ENCODE measurements at regions not wholly inside any gene's neighbourhood (a gene's known extent, or its start where the extent isn't known, plus 50 kb on each side); places are given as distances from the start of the nearest gene placed in this dataset.
"Not testable (repeated sequence)": the region's sequence is repeated elsewhere in the genome, so short reads cannot be mapped to it uniquely, and the experiment has no call there.

DNA sequence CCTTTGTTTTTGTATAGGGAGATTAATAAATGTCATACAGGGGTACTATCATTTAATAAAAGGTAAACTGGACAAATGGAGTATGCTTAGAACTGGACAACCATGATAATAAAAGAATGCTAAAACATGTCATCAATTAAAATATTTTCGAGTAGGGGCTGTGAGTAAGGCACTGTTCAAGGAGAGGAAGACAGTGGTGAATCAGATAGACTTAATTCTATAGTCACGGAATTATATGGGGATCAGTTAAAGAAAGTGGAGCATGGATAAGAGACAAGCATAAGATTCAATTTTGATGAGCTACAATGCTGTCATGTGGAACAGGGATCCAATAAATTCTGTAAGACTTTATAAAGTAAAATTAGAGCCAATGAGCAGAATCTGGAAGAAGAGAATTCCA, 104.5 kb downstream of the HMHB1 start:
- intact Hi-C loops (cut with micrococcal nuclease) = no loop called here
- DNase-seq = no peak
- Mint-ChIP-seq H3K4me1 (ENCODE audit: low read depth) (no peaks in the 10 kb centered on the region), H3K36me3 (no peaks in the 10 kb centered on the region), H3K27me3 (peaks cover 12% of the 10 kb centered on the region), H3K4me3 (no peak overlapping the region), H3K27ac (no peak overlapping the region), H3K9me3 (no peaks in the 10 kb centered on the region)
- ChIA-PET CTCF (interaction anchor here (1.1 to 1.3 kb wide), 2 partner anchors 16 to 275 kb away, joined by 3 read pairs; no protein-coding TSS in a partner anchor), POLR2A (no interaction called here)

DNA sequence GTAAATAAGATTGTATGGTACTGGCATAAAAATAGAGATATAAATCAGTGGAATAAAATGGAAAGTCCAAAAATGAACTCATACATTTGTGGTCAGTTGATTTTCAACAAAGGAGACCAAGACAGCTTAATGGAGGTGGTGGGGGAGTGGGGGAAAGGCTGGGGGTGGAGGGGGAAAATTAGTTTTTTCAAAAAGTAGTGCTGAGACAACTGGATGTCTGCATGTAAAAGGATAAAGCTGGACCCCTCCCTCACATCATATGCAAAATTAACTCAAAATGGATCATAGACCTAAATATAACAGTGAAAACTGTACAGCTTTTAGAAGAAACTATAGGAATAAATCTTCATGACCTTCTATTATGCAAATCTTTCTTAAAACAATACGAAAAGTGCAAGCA, 107.0 kb downstream of the HMHB1 start:
- CTCF ChIA-PET = no interaction called here
- H3K27ac Mint-ChIP-seq = no peak overlapping the region
- no peak for DNase-seq
- no peak overlapping the region for H3K4me3 Mint-ChIP-seq
- H3K9me3 Mint-ChIP-seq = no peaks in the 10 kb centered on the region
- H3K27me3 Mint-ChIP-seq = peaks cover 6% of the 10 kb centered on the region
- no peaks in the 10 kb centered on the region for H3K36me3 Mint-ChIP-seq
- POLR2A ChIA-PET = no interaction called here
- intact Hi-C loops (cut with micrococcal nuclease) = no loop called here
- peaks cover 6% of the 10 kb centered on the region for H3K4me1 Mint-ChIP-seq (ENCODE audit: low read depth)

DNA sequence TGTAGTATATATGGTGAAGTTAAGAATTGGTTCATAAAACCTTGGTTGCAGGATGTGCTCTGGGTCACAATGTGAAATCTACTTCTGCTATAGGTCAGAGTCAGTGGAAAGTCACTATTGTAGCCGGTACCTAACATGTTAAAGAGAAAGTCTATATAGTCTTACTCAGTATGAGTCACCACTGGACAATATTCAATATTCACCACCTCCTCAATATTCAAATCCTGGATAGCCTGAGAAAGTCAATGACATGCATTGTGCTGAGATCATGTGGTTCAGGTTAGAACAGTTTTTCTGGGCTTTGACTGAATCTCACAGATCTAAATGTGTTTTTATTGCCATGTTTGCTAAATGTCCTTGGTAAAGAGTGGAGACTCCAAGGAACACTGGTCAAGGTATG, 108.8 kb downstream of the HMHB1 start:
- Mint-ChIP-seq H3K4me1 (ENCODE audit: low read depth) (peaks cover 9% of the 10 kb centered on the region), H3K36me3 (no peaks in the 10 kb centered on the region), H3K4me3 (no peak overlapping the region), H3K27ac (no peak overlapping the region), H3K27me3 (no peaks in the 10 kb centered on the region), H3K9me3 (no peaks in the 10 kb centered on the region)
- intact Hi-C loops (cut with micrococcal nuclease) = loop anchor here (5.0 kb wide), 1 partner anchor 272 kb away; no protein-coding TSS in a partner anchor
- CTCF ChIA-PET = no interaction called here
- POLR2A ChIA-PET = no interaction called here
- DNase-seq = no peak

DNA sequence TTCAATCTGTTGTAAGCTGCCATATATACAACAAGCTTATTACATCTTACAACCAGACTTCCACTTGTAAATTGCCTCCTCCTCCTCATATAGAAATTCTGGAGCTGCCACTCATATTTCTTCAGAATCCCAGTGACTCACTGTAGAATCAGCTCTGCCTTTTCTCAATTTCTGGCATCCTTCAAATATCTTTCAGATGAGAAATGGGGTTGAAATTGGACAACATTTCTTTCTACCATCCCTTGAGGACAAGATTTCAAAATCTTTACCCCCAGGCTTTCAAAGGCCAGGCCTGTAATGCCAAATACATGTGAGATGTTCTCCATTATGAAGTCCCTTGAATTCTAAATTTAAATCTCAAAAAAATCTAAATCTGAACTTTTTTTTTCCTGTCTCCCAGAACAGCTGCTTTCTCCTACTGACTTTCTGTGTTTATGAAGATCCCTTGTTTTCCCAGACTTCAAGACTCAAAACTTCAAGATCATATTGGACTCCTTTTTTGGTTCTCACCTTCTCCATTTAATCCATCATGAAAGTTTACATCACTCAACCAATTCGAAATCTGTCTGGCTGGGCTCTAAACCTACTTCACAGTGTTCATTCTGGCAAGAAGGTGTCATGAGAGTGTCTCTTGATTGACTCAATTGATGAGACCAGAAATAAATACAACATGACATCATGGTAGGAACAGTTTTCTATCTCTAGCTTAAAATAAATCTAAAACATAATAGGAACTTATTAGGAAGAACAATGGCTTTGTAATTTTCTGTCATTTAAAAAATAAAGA, 109.8 kb downstream of the HMHB1 start:
- Mint-ChIP-seq H3K36me3 (no peaks in the 10 kb centered on the region), H3K27ac (no peak overlapping the region), H3K27me3 (no peaks in the 10 kb centered on the region), H3K4me3 (no peak overlapping the region), H3K4me1 (ENCODE audit: low read depth) (peaks cover 9% of the 10 kb centered on the region), H3K9me3 (no peaks in the 10 kb centered on the region)
- CTCF ChIA-PET = no interaction called here
- intact Hi-C loops (cut with micrococcal nuclease) = loop anchor here (5.0 kb wide), 1 partner anchor 271 kb away; no protein-coding TSS in a partner anchor
- POLR2A ChIA-PET = no interaction called here
- DNase-seq = no peak

DNA sequence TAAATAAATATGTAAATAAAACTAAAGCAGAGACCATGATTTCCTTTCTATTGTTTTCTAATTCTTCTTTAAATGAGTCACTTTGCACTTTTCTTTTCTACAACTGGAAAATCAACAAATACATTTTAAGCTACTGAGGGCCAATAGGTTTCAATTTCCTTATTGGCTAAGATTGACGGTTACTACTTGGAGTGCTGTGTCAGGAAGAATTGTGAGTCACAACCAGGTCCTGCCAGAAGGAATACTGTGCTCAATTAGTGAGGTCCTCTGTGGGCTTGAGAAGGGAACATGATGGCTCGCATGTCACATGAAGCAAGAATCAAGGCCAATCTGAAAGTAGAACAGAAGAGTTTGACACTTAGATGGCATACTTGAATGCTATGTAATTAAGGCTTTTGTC, 110.8 kb downstream of the HMHB1 start:
- intact Hi-C loops (cut with micrococcal nuclease) = loop anchor here (5.0 kb wide), 1 partner anchor 270 kb away; no protein-coding TSS in a partner anchor
- POLR2A ChIA-PET = no interaction called here

DNA sequence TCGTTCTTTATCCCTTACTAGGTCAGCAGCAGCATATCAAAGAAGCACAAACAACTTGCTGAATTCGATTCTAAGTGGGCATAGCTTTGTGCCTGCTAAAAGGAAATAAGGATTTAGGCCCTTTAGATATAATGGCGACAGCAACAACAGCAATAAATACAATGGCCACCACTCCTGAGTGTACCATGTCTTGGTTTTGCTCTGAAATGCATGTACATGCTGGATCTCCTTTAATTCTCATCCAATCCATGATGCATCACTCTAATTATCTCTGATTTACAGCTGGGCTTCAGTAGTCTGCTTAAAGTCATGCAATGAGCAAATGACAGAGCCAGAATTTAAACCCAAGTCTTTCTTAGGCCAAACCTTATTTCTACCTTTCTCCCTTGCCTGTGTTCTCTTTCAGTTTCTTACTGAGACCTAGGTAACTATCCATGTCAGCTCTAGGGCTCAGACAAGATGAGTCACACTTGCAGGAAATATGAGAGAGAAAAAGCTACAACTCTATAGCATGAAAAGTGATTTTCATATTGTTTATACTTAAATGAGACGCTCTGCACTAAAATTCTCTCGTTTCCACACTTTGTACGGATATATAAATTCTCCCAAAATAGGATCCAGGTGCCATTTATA, 111.8 kb downstream of the HMHB1 start:
- CTCF ChIA-PET = no interaction called here
- POLR2A ChIA-PET = no interaction called here
- no peak overlapping the region for H3K27ac Mint-ChIP-seq
- H3K36me3 Mint-ChIP-seq = no peaks in the 10 kb centered on the region
- H3K4me1 Mint-ChIP-seq (ENCODE audit: low read depth) = peaks cover 9% of the 10 kb centered on the region
- H3K9me3 Mint-ChIP-seq = no peaks in the 10 kb centered on the region
- H3K4me3 Mint-ChIP-seq = no peak overlapping the region
- intact Hi-C loops (cut with micrococcal nuclease) = loop anchor here (5.0 kb wide), 1 partner anchor 269 kb away; no protein-coding TSS in a partner anchor
- no peaks in the 10 kb centered on the region for H3K27me3 Mint-ChIP-seq
- no peak for DNase-seq

More for the DNA sequence above, 110.8 kb downstream of the HMHB1 start:
- CTCF ChIA-PET = no interaction called here
- no peaks in the 10 kb centered on the region for H3K36me3 Mint-ChIP-seq
- H3K4me3 Mint-ChIP-seq = no peak overlapping the region
- no peaks in the 10 kb centered on the region for H3K9me3 Mint-ChIP-seq
- no peak overlapping the region for H3K27ac Mint-ChIP-seq
- DNase-seq = no peak
- peaks cover 9% of the 10 kb centered on the region for H3K4me1 Mint-ChIP-seq (ENCODE audit: low read depth)
- no peaks in the 10 kb centered on the region for H3K27me3 Mint-ChIP-seq

DNA sequence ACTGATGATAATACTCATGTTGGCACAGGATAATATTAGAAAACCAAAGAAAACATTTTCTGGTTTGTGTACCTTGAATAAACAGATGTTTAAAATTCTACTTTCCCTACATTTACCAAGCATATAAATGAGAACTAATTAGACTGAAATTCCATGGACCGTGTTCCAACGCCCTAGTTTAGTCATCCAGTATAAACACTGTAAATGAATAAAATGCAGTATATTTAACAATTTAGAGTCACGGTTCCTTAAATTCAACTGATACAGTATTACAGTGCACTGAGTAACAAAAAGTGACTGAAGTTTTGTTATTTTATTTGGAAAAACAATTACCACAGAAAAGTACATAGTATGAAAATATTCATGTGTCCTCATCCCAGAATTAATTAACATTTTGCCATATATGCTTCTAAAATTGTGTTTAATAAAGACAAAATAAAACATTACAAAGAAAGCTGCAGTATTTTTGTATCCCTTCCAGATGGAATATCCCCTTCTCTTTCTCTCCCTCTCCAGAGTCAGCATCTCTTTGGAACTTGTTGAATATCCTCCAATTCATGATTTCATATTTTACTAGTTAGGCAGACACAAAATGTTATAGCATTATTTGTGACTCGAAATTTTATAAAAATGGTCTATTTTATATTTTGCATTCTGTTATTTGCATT, 112.5 kb downstream of the HMHB1 start:
- ChIA-PET CTCF (no interaction called here), POLR2A (no interaction called here)
- Mint-ChIP-seq H3K36me3 (no peaks in the 10 kb centered on the region), H3K4me3 (no peak overlapping the region), H3K4me1 (ENCODE audit: low read depth) (peaks cover 9% of the 10 kb centered on the region), H3K9me3 (no peaks in the 10 kb centered on the region), H3K27ac (no peak overlapping the region), H3K27me3 (no peaks in the 10 kb centered on the region)
- DNase-seq = no peak
- intact Hi-C loops (cut with micrococcal nuclease) = loop anchor here (5.0 kb wide), 1 partner anchor 268 kb away; no protein-coding TSS in a partner anchor

DNA sequence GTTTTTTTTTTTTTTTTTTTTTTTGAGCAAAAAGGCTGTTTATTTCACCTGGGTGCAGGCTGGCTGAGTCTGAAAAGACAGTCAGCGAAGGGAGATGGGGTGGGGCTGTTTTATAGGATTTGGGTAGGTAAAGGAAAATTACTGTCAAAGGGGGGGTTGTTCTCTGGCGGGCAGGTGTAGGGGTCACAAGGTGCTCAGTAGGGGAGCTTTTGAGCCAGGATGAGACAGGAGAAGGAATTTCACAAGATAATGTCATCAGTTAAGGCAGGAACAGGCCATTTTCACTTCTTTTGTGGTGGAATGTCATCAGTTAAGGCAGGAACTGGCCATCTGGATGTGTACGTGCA, 113.0 kb downstream of the HMHB1 start:
- H3K27me3 Mint-ChIP-seq; H3K9me3 Mint-ChIP-seq; POLR2A ChIA-PET; H3K27ac Mint-ChIP-seq; CTCF ChIA-PET; H3K4me3 Mint-ChIP-seq; DNase-seq; H3K36me3 Mint-ChIP-seq; H3K4me1 Mint-ChIP-seq (ENCODE audit: low read depth): not testable (repeated sequence)
- intact Hi-C loops (cut with micrococcal nuclease) = loop anchor here (5.0 kb wide), 1 partner anchor 267 kb away; no protein-coding TSS in a partner anchor

DNA sequence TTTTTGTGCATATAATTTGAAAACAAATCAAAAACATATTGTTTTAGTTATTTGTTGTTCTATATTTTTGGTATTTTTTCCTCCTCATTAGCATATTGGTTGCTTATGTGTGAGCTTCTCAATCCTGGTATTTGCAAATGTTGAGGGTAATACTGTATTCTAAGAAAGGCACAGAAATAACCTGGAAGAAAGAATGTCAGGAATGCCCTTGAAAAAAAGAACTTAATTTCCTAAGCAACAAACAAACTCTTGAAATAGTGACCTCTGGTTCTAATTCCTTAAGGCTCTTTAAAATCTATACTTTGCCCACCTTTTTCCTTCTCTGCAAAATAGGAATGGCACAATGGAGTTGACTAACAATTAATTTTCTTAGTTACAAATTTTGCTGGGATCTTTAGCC, 117.5 kb downstream of the HMHB1 start:
- CTCF ChIA-PET = no interaction called here
- POLR2A ChIA-PET = no interaction called here
- intact Hi-C loops (cut with micrococcal nuclease) = no loop called here
- H3K4me3 Mint-ChIP-seq = no peak overlapping the region
- H3K9me3 Mint-ChIP-seq = peaks cover 8% of the 10 kb centered on the region
- peaks cover 3% of the 10 kb centered on the region for H3K36me3 Mint-ChIP-seq
- DNase-seq = no peak
- no peaks in the 10 kb centered on the region for H3K27me3 Mint-ChIP-seq
- H3K27ac Mint-ChIP-seq = no peak overlapping the region
- H3K4me1 Mint-ChIP-seq (ENCODE audit: low read depth) = no peaks in the 10 kb centered on the region

DNA sequence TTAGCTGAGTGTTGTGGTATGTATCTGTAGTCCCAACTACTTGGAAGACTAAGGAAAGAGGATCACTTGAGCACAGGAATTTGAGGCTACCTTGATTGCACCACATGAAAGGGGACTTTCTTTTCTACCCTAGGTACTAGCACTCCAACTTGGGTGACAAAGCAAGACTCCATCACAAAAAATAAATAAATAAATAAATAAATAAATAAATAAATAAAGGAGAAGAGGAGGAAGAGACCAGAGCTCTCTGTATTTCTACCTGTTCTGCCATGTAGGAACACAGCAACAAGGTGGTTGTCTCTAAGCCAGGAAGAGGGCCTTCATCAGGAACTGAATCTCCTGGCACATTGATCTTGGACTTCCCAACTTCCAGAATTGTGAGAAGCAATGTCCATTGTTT, 118.6 kb downstream of the HMHB1 start:
- Mint-ChIP-seq H3K9me3 (peaks cover 16% of the 10 kb centered on the region), H3K4me1 (ENCODE audit: low read depth) (no peaks in the 10 kb centered on the region), H3K27ac (no peak overlapping the region), H3K36me3 (peaks cover 5% of the 10 kb centered on the region), H3K4me3 (no peak overlapping the region), H3K27me3 (no peaks in the 10 kb centered on the region)
- POLR2A ChIA-PET = no interaction called here
- no peak for DNase-seq
- CTCF ChIA-PET = interaction anchor here (0.7 kb wide), 1 partner anchor 74 kb away, joined by 3 read pairs; no protein-coding TSS in a partner anchor
- intact Hi-C loops (cut with micrococcal nuclease) = no loop called here

DNA sequence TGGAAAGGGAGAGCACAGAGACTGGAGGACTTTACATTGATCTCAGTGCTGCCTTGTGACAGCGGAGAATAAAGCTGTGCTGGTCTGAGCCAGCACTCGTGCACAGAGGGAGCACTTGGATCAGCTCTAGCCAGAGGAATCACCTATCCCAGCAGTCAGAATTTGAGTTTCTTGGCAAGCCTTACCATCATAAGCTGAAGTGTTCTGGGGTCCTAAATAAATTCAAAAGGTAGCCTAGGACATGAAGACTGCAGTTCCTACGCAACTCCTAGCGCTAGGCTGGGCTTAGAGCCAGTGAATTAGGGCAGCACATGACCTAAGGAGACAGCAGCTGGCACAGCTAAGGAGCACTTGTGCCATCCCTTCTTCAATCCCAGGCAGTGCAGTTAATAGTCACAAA, 119.5 kb downstream of the HMHB1 start:
- ChIA-PET POLR2A (no interaction called here), CTCF (no interaction called here)
- intact Hi-C loops (cut with micrococcal nuclease) = no loop called here
- no peaks in the 10 kb centered on the region for H3K27me3 Mint-ChIP-seq
- H3K36me3 Mint-ChIP-seq = peaks cover 5% of the 10 kb centered on the region
- no peak overlapping the region for H3K4me3 Mint-ChIP-seq
- peaks cover 18% of the 10 kb centered on the region for H3K9me3 Mint-ChIP-seq
- no peak for DNase-seq
- no peaks in the 10 kb centered on the region for H3K4me1 Mint-ChIP-seq (ENCODE audit: low read depth)
- H3K27ac Mint-ChIP-seq = no peak overlapping the region

DNA sequence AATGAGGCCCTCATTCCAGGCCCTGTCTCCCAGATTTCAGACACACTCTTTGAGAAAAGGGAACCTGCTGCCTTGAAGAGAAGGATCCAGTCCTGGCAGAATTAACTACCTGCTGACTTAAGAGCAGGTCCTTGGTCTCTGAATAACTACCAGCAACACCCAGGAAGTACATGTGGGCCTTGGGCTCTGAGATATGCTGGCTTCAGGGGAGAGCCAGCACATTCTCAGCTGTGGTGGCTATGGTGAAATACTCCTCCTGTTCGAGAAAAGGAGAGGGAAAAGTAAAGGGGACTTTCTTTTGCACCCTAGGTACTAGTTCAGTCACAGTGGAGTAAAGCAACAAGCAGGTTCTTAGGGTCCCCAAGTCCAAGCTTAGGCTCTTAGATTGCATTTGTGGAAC, 120.0 kb downstream of the HMHB1 start:
- H3K27ac Mint-ChIP-seq = no peak overlapping the region
- ChIA-PET CTCF (no interaction called here), POLR2A (no interaction called here)
- no peak for DNase-seq
- peaks cover 5% of the 10 kb centered on the region for H3K36me3 Mint-ChIP-seq
- H3K4me1 Mint-ChIP-seq (ENCODE audit: low read depth) = no peaks in the 10 kb centered on the region
- no peaks in the 10 kb centered on the region for H3K27me3 Mint-ChIP-seq
- intact Hi-C loops (cut with micrococcal nuclease) = no loop called here
- no peak overlapping the region for H3K4me3 Mint-ChIP-seq
- H3K9me3 Mint-ChIP-seq = peaks cover 18% of the 10 kb centered on the region

Data from activated CD4-positive, alpha-beta memory T cell treated with anti-CD3 and anti-CD28 coated beads for 36 hours (primary cell).